Type B pancreatic cell (in vitro differentiated cells): ENCODE measurements at regions not wholly inside any gene's neighbourhood (a gene's known extent, or its start where the extent isn't known, plus 50 kb on each side); places are given as distances from the start of the nearest gene placed in this dataset.

Experiments
- DNase-seq: peaks from one replicate; pipeline ENCODE4 v3.0.0; 2021; ENCODE audit warnings: mixed read lengths; ENCODE audit not compliant: unreplicated experiment; ENCODE audit errors: extremely low spot score
- H3K27ac Mint-ChIP-seq: 2 replicates; pipeline ENCODE4 v1.8.0; 2021; ENCODE audit warnings: mild to moderate bottlenecking, mixed read lengths
- H3K27me3 Mint-ChIP-seq: 2 replicates; pipeline ENCODE4 v1.8.0; 2021; ENCODE audit warnings: mixed read lengths
- H3K36me3 Mint-ChIP-seq: 2 replicates; pipeline ENCODE4 v1.8.0; 2021; ENCODE audit warnings: mixed read lengths
- H3K4me1 Mint-ChIP-seq: one replicate; pipeline ENCODE4 v1.8.0; 2021; ENCODE audit warnings: mixed read lengths; ENCODE audit not compliant: unreplicated experiment
- H3K4me3 Mint-ChIP-seq: 2 replicates; pipeline ENCODE4 v1.8.0; 2021; ENCODE audit warnings: mild to moderate bottlenecking, mixed read lengths
- H3K9me3 Mint-ChIP-seq: 2 replicates; pipeline ENCODE4 v1.8.0; 2021; ENCODE audit warnings: mixed read lengths
- TF ChIP-seq, protein P1 (sequence below): fragments of 200-600 bp; sonication (generic); conservative IDR thresholded peaks from 2 replicates; pipeline ENCODE4 v1.5.0; 2021; ENCODE audit warnings: antibody characterized with exemption, mild to moderate bottlenecking

GRCh38 chr3:25088284-25088683 is 339.8 kb upstream of the RARB start:
- Mint-ChIP-seq H3K4me1 (peaks cover 57% of the 10 kb centered on the region), H3K27me3 (peaks cover 30% of the 10 kb centered on the region), H3K4me3 (peak overlapping the region; percentile 3), H3K36me3 (peaks cover 5% of the 10 kb centered on the region), H3K27ac (no peak overlapping the region), H3K9me3 (peaks cover 9% of the 10 kb centered on the region)
- no peak for DNase-seq
- TF ChIP-seq, protein P1, sequence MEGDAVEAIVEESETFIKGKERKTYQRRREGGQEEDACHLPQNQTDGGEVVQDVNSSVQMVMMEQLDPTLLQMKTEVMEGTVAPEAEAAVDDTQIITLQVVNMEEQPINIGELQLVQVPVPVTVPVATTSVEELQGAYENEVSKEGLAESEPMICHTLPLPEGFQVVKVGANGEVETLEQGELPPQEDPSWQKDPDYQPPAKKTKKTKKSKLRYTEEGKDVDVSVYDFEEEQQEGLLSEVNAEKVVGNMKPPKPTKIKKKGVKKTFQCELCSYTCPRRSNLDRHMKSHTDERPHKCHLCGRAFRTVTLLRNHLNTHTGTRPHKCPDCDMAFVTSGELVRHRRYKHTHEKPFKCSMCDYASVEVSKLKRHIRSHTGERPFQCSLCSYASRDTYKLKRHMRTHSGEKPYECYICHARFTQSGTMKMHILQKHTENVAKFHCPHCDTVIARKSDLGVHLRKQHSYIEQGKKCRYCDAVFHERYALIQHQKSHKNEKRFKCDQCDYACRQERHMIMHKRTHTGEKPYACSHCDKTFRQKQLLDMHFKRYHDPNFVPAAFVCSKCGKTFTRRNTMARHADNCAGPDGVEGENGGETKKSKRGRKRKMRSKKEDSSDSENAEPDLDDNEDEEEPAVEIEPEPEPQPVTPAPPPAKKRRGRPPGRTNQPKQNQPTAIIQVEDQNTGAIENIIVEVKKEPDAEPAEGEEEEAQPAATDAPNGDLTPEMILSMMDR = no peak

- peaks cover 3% of the 10 kb centered on the region for H3K9me3 Mint-ChIP-seq
- H3K36me3 Mint-ChIP-seq = no peaks in the 10 kb centered on the region
- peaks cover 58% of the 10 kb centered on the region for H3K4me1 Mint-ChIP-seq
- no peak overlapping the region for H3K4me3 Mint-ChIP-seq
- H3K27me3 Mint-ChIP-seq = peaks cover 35% of the 10 kb centered on the region
- DNase-seq = no peak
- TF ChIP-seq, protein P1 = no peak
- H3K27ac Mint-ChIP-seq = no peak overlapping the region
Measured at GRCh38 chr3:25090698-25091453, 337.2 kb upstream of the RARB start.

DNA sequence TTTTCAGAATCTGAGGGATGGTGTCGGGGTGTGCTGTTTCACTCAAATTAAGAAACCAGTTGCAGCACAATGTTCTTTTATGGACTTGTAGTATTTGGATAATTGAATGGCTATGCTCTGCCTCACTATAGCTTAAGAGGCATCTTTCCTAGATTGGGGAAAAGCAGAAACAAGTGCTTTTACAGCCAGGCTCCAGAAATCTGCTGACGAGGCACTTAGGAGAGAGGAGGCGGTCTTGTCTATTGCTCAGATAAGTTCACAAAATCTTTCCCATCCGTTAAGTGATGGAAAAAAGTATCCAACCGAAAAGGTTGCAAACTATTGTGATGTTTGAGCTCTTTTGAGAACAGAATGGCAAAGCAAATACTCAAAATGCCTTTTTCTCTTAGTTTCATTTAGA is 336.1 kb upstream of the RARB start:
- no peak for DNase-seq
- H3K27me3 Mint-ChIP-seq = peaks cover 41% of the 10 kb centered on the region
- no peaks in the 10 kb centered on the region for H3K9me3 Mint-ChIP-seq
- H3K4me3 Mint-ChIP-seq = no peak overlapping the region
- TF ChIP-seq, protein P1 = no peak
- no peak overlapping the region for H3K27ac Mint-ChIP-seq
- H3K4me1 Mint-ChIP-seq = peaks cover 60% of the 10 kb centered on the region
- H3K36me3 Mint-ChIP-seq = no peaks in the 10 kb centered on the region

- peaks cover 55% of the 10 kb centered on the region for H3K27me3 Mint-ChIP-seq
- no peak for DNase-seq
- no peaks in the 10 kb centered on the region for H3K36me3 Mint-ChIP-seq
- H3K27ac Mint-ChIP-seq = no peak overlapping the region
- H3K9me3 Mint-ChIP-seq = no peaks in the 10 kb centered on the region
- H3K4me3 Mint-ChIP-seq = no peak overlapping the region
- TF ChIP-seq, protein P1 = no peak
- H3K4me1 Mint-ChIP-seq = peaks cover 38% of the 10 kb centered on the region
Measured at GRCh38 chr3:25094932-25095685, 333.0 kb upstream of the RARB start.

DNA sequence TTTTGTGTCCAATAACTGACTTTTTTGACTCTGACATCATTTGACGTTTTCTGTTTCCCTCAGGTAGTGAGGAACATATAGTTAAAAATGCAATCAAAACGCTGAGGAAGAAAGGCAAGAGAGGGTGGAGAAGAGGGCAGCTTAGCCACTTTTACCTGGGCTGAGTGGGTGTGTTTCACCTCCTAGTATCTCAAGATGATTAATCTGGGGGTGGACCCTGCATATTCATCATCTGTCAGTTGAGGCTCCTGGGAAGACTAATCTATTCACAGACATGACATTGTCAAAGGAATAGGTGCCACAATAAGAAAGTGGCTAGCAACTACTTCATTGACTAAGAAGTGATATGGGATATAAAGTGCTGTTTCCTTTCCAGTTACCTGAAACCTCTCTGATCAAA is 331.5 kb upstream of the RARB start:
- Mint-ChIP-seq H3K4me3 (no peak overlapping the region), H3K27ac (no peak overlapping the region), H3K36me3 (no peaks in the 10 kb centered on the region), H3K27me3 (peaks cover 52% of the 10 kb centered on the region), H3K4me1 (peaks cover 24% of the 10 kb centered on the region), H3K9me3 (peaks cover 4% of the 10 kb centered on the region)
- no peak for DNase-seq
- TF ChIP-seq, protein P1 = no peak
